Renal pelvis (tissue), 1 donor: ENCODE measurements at regions not wholly inside any gene's neighbourhood (a gene's known extent, or its start where the extent isn't known, plus 50 kb on each side); places are given as distances from the start of the nearest gene placed in this dataset.

Experiments
- DNase-seq: peaks from one replicate; pipeline ENCODE4 v3.0.0-alpha.2; 2013

- DNase-seq = no peak
Observed at GRCh38 chr1:87872692-87873091, 544.0 kb downstream of the LMO4 start.

- no peak for DNase-seq
Observed at GRCh38 chr1:87878873-87879272, 550.2 kb downstream of the LMO4 start.

GRCh38 chr1:87880098-87880760 lies 551.5 kb downstream of the LMO4 start:
- no peak for DNase-seq

GRCh38 chr1:87880764-87881163 lies 552.1 kb downstream of the LMO4 start:
- no peak for DNase-seq

GRCh38 chr1:87883906-87884305 lies 555.2 kb downstream of the LMO4 start:
- no peak for DNase-seq

- no peak for DNase-seq
Observed at GRCh38 chr1:87884581-87884980, 555.9 kb downstream of the LMO4 start.

GRCh38 chr1:87885278-87886025 lies 556.8 kb downstream of the LMO4 start:
- no peak for DNase-seq

- no peak for DNase-seq
Observed at GRCh38 chr1:87887100-87887499, 558.4 kb downstream of the LMO4 start.

GRCh38 chr1:87888446-87888845 lies 559.8 kb downstream of the LMO4 start:
- peak; percentile 40 for DNase-seq

- no peak for DNase-seq
Observed at GRCh38 chr1:87894062-87894461, 565.4 kb downstream of the LMO4 start.

GRCh38 chr1:87897481-87897880 lies 568.8 kb downstream of the LMO4 start:
- DNase-seq = no peak

- DNase-seq = no peak
Observed at GRCh38 chr1:87898431-87898830, 569.8 kb downstream of the LMO4 start.

GRCh38 chr1:87899017-87899416 lies 570.3 kb downstream of the LMO4 start:
- no peak for DNase-seq

- no peak for DNase-seq
Observed at GRCh38 chr1:87899746-87900145, 571.1 kb downstream of the LMO4 start.

GRCh38 chr1:87902830-87903229 lies 574.1 kb downstream of the LMO4 start:
- DNase-seq = peak; percentile 75

GRCh38 chr1:87903242-87903641 lies 574.6 kb downstream of the LMO4 start:
- DNase-seq = no peak

- DNase-seq = peak; percentile 34
Observed at GRCh38 chr1:87904651-87905050, 576.0 kb downstream of the LMO4 start.

- no peak for DNase-seq
Observed at GRCh38 chr1:87905651-87906050, 577.0 kb downstream of the LMO4 start.

GRCh38 chr1:87906078-87906477 lies 577.4 kb downstream of the LMO4 start:
- DNase-seq = no peak

- DNase-seq = no peak
Observed at GRCh38 chr1:87913361-87913760, 584.7 kb downstream of the LMO4 start.

- no peak for DNase-seq
Observed at GRCh38 chr1:87914396-87914795, 585.7 kb downstream of the LMO4 start.

- DNase-seq = no peak
Observed at GRCh38 chr1:87915771-87916170, 587.1 kb downstream of the LMO4 start.

GRCh38 chr1:87916965-87917364 lies 588.3 kb downstream of the LMO4 start:
- no peak for DNase-seq

- DNase-seq = no peak
Observed at GRCh38 chr1:87918398-87918797, 589.7 kb downstream of the LMO4 start.
